ENCODE measurements at regions not wholly inside any gene's neighbourhood (a gene's known extent, or its start where the extent isn't known, plus 50 kb on each side); places are given as distances from the start of the nearest gene placed in this dataset.

- TF ChIP-seq CTCF (IDR thresholded peaks at IDR 0.05 in 8 of 11, conservative IDR thresholded peaks at IDR 0.05 in 3 of 11) (no peak), POLR2AphosphoS5 (IDR thresholded peaks at IDR 0.05) (no peak), POLR2A (IDR thresholded peaks at IDR 0.05) (no peak)
These were observed 1078.7 kb upstream of the EPHA7 start for GRCh38 chr6:94498099-94498498.
